ENCODE measurements at regions not wholly inside any gene's neighbourhood (a gene's known extent, or its start where the extent isn't known, plus 50 kb on each side); places are given as distances from the start of the nearest gene placed in this dataset.

DNA sequence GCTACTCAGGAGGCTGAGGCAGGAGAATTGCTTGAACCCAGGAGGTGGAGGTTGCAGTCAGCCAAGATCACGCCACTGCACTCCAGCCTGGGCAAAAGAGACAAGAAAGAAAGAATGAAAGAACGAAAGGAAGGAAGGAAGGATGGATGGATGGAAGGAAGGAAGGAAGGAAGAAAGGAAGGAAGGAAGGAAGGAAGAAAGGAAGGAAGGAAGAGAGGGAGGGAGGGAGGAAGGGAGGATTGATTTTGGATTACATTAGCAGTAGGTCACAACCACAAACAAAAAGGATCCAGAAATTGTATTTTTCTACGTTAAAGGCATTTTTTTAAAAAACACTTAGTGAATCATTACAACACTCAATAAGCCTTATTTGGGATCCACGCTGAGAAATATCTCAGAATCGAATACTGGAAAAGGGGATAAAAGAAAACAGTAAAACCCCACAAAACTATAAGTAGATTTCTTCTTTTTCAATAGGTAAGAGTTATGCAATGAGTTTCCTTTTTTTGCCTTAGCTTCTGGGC is 136.9 kb upstream of the FREM1 start:
- H3K27ac Mint-ChIP-seq (ENCODE audit: unreplicated experiment): no peak overlapping the region
- H3K4me1 ChIP-seq (ENCODE audit: insufficient read depth, low read length): no peaks in the 10 kb centered on the region
- TF ChIP-seq, protein P1, sequence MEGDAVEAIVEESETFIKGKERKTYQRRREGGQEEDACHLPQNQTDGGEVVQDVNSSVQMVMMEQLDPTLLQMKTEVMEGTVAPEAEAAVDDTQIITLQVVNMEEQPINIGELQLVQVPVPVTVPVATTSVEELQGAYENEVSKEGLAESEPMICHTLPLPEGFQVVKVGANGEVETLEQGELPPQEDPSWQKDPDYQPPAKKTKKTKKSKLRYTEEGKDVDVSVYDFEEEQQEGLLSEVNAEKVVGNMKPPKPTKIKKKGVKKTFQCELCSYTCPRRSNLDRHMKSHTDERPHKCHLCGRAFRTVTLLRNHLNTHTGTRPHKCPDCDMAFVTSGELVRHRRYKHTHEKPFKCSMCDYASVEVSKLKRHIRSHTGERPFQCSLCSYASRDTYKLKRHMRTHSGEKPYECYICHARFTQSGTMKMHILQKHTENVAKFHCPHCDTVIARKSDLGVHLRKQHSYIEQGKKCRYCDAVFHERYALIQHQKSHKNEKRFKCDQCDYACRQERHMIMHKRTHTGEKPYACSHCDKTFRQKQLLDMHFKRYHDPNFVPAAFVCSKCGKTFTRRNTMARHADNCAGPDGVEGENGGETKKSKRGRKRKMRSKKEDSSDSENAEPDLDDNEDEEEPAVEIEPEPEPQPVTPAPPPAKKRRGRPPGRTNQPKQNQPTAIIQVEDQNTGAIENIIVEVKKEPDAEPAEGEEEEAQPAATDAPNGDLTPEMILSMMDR (IDR thresholded peaks at IDR 0.05; ENCODE audit: insufficient read depth, low read depth, low read length): no peak
- no peak for TF ChIP-seq EZH2 (IDR thresholded peaks at IDR 0.05; ENCODE audit: insufficient read depth, low read length)

DNA sequence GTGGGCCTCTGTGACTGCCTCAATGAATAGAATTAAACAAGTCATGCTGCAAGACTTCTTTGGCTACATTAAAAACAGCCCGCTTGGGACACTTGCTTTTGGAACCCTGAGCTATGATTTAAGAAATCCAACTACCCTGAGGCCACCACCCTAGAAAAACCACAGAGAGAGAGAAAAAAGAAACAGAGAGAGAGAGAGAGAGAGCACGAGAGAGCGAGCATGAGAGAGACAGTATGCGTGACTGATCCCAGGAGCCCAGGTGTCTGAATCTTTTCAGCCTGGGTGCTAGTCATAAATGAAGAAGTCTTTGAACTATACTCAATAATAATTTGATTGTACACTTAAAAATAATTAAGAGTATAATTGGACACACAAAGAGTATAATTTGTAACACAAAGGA is 123.1 kb upstream of the FREM1 start:
- DNase-seq (ENCODE audit: low read depth): no peak
- H3K9me3 ChIP-seq (ENCODE audit: insufficient read depth, low read depth, low read length): no peaks in the 10 kb centered on the region
- no peak overlapping the region for H3K9ac ChIP-seq (ENCODE audit: low read length)
- no peaks in the 10 kb centered on the region for H3K4me1 ChIP-seq (ENCODE audit: insufficient read depth, low read length)
- H3K27ac ChIP-seq (ENCODE audit: low read depth, low read length): no peak overlapping the region
- no peaks in the 10 kb centered on the region for H3K36me3 ChIP-seq (ENCODE audit: insufficient read depth, low read length)
- Mint-ChIP-seq H3K27ac (ENCODE audit: unreplicated experiment) (no peak overlapping the region), H3K9me3 (ENCODE audit: unreplicated experiment) (peaks cover 12% of the 10 kb centered on the region), H3K36me3 (ENCODE audit: low read depth, unreplicated experiment) (no peaks in the 10 kb centered on the region), H3K4me1 (ENCODE audit: low read depth, unreplicated experiment) (no peaks in the 10 kb centered on the region), H3K27me3 (ENCODE audit: low read depth, unreplicated experiment) (no peaks in the 10 kb centered on the region), H3K4me3 (ENCODE audit: unreplicated experiment) (no peak overlapping the region)
- H3K27me3 ChIP-seq (ENCODE audit: insufficient read depth, low read length): no peaks in the 10 kb centered on the region
- no peak overlapping the region for H3K4me3 ChIP-seq (ENCODE audit: insufficient read depth, low read depth, low read length)
- H3K79me2 ChIP-seq (ENCODE audit: insufficient read depth, low read length): no peaks in the 10 kb centered on the region
- FAIRE-seq: no peak
- no peak overlapping the region for H2AFZ ChIP-seq (ENCODE audit: low read depth, low read length)
- no peak overlapping the region for H3K4me2 ChIP-seq (ENCODE audit: low read length)
- no peaks in the 10 kb centered on the region for H4K20me1 ChIP-seq (ENCODE audit: insufficient read depth, low read length)
- TF ChIP-seq, protein P1 (IDR thresholded peaks at IDR 0.05; ENCODE audit: insufficient read depth, low read depth, low read length): no peak
- no peak for TF ChIP-seq EZH2 (IDR thresholded peaks at IDR 0.05; ENCODE audit: insufficient read depth, low read length)

More for the DNA sequence above, 136.9 kb upstream of the FREM1 start:
- H3K79me2 ChIP-seq (ENCODE audit: insufficient read depth, low read length): no peaks in the 10 kb centered on the region
- no peak for FAIRE-seq
- no peak overlapping the region for H3K27ac ChIP-seq (ENCODE audit: low read depth, low read length)
- H3K27me3 ChIP-seq (ENCODE audit: insufficient read depth, low read length): no peaks in the 10 kb centered on the region
- H3K36me3 ChIP-seq (ENCODE audit: insufficient read depth, low read length): no peaks in the 10 kb centered on the region
- H3K9ac ChIP-seq (ENCODE audit: low read length): no peak overlapping the region
- H2AFZ ChIP-seq (ENCODE audit: low read depth, low read length): no peak overlapping the region
- H3K4me3 ChIP-seq (ENCODE audit: insufficient read depth, low read depth, low read length): no peak overlapping the region
- H4K20me1 ChIP-seq (ENCODE audit: insufficient read depth, low read length): no peaks in the 10 kb centered on the region
- Mint-ChIP-seq H3K36me3 (ENCODE audit: low read depth, unreplicated experiment) (no peaks in the 10 kb centered on the region), H3K4me3 (ENCODE audit: unreplicated experiment) (no peak overlapping the region), H3K9me3 (ENCODE audit: unreplicated experiment) (no peaks in the 10 kb centered on the region), H3K4me1 (ENCODE audit: low read depth, unreplicated experiment) (no peaks in the 10 kb centered on the region), H3K27me3 (ENCODE audit: low read depth, unreplicated experiment) (no peaks in the 10 kb centered on the region)
- no peak for DNase-seq (ENCODE audit: low read depth)
- H3K9me3 ChIP-seq (ENCODE audit: insufficient read depth, low read depth, low read length): no peaks in the 10 kb centered on the region
- no peak overlapping the region for H3K4me2 ChIP-seq (ENCODE audit: low read length)

DNA sequence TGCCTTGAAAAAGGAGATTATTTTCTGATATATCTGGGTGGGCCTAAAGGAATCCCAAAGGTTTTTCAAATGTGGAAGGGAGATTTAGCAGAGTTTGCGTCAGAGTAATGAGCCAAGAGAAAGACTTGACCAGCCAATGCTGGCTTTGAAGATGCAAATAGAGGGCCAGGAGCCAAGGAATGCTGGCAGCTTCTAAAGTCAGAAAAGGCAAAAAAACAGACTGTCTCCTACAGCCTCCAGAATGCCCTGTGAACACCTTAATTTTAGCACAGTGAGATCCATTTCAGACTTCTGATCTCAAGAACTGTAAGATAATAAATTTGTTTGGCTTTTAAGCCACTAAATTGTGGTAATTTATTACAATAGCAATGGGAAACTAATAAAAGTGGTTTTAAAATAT is 122.6 kb upstream of the FREM1 start:
- Histone ChIP-seq H3K4me2 (ENCODE audit: low read length) (no peak overlapping the region), H2AFZ (ENCODE audit: low read depth, low read length) (no peak overlapping the region), H3K27me3 (ENCODE audit: insufficient read depth, low read length) (no peaks in the 10 kb centered on the region), H3K27ac (ENCODE audit: low read depth, low read length) (no peak overlapping the region), H3K79me2 (ENCODE audit: insufficient read depth, low read length) (no peaks in the 10 kb centered on the region), H3K9me3 (ENCODE audit: insufficient read depth, low read depth, low read length) (no peaks in the 10 kb centered on the region), H3K36me3 (ENCODE audit: insufficient read depth, low read length) (no peaks in the 10 kb centered on the region), H4K20me1 (ENCODE audit: insufficient read depth, low read length) (no peaks in the 10 kb centered on the region), H3K9ac (ENCODE audit: low read length) (no peak overlapping the region), H3K4me3 (ENCODE audit: insufficient read depth, low read depth, low read length) (no peak overlapping the region), H3K4me1 (ENCODE audit: insufficient read depth, low read length) (no peaks in the 10 kb centered on the region)
- FAIRE-seq (no peak), DNase-seq (ENCODE audit: low read depth) (no peak)
- H3K4me3 Mint-ChIP-seq (ENCODE audit: unreplicated experiment): no peak overlapping the region
- H3K27ac Mint-ChIP-seq (ENCODE audit: unreplicated experiment): no peak overlapping the region
- H3K9me3 Mint-ChIP-seq (ENCODE audit: unreplicated experiment): peaks cover 12% of the 10 kb centered on the region
- H3K27me3 Mint-ChIP-seq (ENCODE audit: low read depth, unreplicated experiment): peaks cover 1% of the 10 kb centered on the region
- no peaks in the 10 kb centered on the region for H3K36me3 Mint-ChIP-seq (ENCODE audit: low read depth, unreplicated experiment)
- no peak for TF ChIP-seq EZH2 (IDR thresholded peaks at IDR 0.05; ENCODE audit: insufficient read depth, low read length)
- TF ChIP-seq, protein P1 (IDR thresholded peaks at IDR 0.05; ENCODE audit: insufficient read depth, low read depth, low read length): no peak
- no peaks in the 10 kb centered on the region for H3K4me1 Mint-ChIP-seq (ENCODE audit: low read depth, unreplicated experiment)
